GM19239 (cell line): ENCODE measurements at regions not wholly inside any gene's neighbourhood (a gene's known extent, or its start where the extent isn't known, plus 50 kb on each side); places are given as distances from the start of the nearest gene placed in this dataset.

Experiments
- DNase-seq: peaks from one replicate; pipeline ENCODE4 v3.0.0; 2011; ENCODE audit warnings: low spot score; ENCODE audit not compliant: insufficient read length
- FAIRE-seq: peaks from 2 replicates; lab custom pipeline; 2011; peaks lifted over from hg19 to GRCh38; lab: Jason Lieb, UNC

DNA sequence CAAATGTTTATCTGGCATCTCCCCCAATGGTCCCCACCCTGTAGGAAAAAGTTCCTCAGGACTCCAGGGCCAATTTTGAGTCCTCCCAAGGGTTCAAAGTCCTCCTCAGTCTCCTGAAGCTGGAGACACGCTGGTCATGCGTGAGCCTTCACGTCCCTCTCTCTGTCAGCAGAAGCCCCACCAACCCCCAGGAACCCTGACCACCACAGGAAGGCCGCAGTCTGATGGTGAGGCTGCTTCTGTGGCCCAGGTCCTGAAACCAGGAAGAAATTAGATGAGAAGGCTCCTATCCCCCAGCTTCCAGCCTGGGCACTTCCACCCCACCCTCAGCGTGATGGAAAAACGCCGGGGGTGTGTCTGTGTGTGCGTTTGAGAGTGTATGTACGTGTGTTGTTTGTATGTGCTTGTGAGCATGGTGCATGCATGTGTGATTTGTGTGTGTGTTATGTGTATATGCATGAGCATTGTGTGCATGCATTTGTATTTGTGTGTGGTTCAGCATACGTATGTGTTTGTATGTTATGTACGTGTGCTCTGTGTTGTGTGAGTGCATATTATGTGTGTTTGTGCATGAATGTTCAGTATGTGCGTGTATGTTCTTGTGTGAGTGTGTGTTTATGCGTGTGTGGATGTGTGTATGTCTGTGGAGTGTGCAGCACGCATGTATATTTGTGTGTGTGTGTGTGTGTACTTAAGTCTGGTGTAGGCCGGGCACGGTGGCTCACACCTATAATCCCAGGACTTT lies 92.5 kb downstream of the SIK1 start:
- FAIRE-seq: no peak
- DNase-seq: no peak

GRCh38 chr21:43333298-43334062 lies 93.5 kb downstream of the SIK1 start:
- DNase-seq (no peak), FAIRE-seq (no peak)

DNA sequence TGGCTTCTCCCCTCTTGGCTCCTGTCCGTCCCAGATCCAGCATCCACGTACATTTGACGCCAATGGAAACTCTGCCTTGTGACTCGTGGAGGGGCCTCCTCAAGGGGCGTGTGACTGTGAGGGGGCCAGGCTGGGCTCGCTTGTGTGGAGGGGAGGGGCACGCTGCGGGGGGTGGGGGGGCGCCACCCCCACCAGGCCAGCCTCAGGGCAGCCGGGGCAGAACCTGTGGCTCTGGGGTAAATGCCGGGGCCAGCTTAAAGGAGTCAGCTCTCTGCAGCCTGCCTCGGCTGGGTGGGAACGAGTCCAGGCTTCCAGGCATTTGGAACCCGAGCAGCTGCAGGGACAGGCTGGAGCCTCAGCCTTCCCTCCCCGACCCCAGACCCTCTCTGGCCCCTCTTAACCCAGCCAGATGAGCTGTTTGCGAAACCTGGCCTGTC lies 94.1 kb downstream of the SIK1 start:
- FAIRE-seq: no peak

GRCh38 chr21:43331962-43332828 lies 94.7 kb downstream of the SIK1 start:
- DNase-seq (no peak), FAIRE-seq (no peak)

More for the DNA sequence above, 94.1 kb downstream of the SIK1 start:
- no peak for DNase-seq

- DNase-seq (no peak), FAIRE-seq (no peak)
Measured at GRCh38 chr21:43331111-43331961, 95.6 kb downstream of the SIK1 start.

DNA sequence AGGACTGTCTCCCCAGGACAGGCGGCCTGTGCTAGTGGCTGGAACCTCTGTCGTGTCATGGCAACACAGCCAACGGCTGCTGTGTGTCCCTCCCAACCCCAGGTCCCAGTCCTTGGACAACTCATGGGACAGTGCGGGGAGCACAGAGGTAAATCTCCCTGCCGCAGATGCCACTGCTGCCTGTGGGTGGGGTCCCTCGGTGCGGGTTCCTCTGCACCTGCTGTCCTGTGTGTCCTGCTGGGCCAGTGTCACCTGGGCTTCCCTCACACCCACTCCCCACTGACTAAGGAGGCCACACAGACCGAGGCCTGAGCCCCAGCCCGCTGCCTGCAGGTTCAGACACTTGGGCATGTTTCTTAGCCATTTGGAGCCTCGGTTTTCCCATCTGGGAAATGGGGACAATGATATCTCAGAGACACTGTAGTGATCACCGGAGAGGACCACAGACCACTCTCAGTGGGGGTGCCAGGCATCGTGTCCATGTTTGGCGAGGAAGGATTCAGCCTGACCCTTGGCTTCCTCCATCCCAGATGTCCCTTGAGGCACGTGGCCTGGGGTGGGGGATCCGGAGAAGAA lies 96.5 kb downstream of the SIK1 start:
- FAIRE-seq: no peak
- DNase-seq: no peak

GRCh38 chr21:43329711-43330269 lies 97.1 kb downstream of the SIK1 start:
- DNase-seq: no peak
- no peak for FAIRE-seq

- no peak for DNase-seq
Measured at GRCh38 chr21:43328958-43329691, 97.8 kb downstream of the SIK1 start.

GRCh38 chr21:43328185-43328957 lies 98.6 kb downstream of the SIK1 start:
- DNase-seq (no peak), FAIRE-seq (no peak)

More at GRCh38 chr21:43328958-43329691, 97.8 kb downstream of the SIK1 start:
- no peak for FAIRE-seq

GRCh38 chr21:43325968-43326715 lies 100.8 kb downstream of the SIK1 start:
- FAIRE-seq: no peak

GRCh38 chr21:43325036-43325435 lies 101.9 kb downstream of the SIK1 start:
- DNase-seq (no peak), FAIRE-seq (no peak)

More at GRCh38 chr21:43325968-43326715, 100.8 kb downstream of the SIK1 start:
- no peak for DNase-seq

GRCh38 chr21:43324596-43324995 lies 102.3 kb downstream of the SIK1 start:
- DNase-seq (no peak), FAIRE-seq (no peak)

GRCh38 chr21:43323244-43324005 lies 103.5 kb downstream of the SIK1 start:
- no peak for DNase-seq
- FAIRE-seq: no peak

DNA sequence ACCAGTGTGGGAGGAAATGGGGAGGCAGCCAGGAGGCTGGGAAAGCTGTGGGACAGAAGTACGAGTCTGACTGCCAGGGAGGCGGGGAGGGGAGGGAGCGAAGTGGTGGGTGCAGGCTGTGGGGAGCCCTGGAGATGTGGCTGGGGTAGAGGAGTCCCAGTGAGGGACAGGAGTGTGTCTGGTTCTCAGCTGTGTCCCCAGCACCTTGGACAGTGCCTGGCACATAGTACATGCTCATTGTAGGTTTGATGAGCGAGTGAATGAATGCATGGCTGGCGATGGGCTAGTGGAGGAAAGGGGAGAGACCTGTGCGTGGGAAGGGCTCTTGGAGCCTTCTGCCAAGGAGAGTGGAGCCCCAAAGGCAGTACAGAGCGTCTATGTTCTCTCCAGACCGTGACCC lies 104.1 kb downstream of the SIK1 start:
- DNase-seq (no peak), FAIRE-seq (no peak)

- FAIRE-seq: no peak
- DNase-seq: no peak
Measured at GRCh38 chr21:43322311-43322710, 104.6 kb downstream of the SIK1 start.

- DNase-seq: no peak
- FAIRE-seq: no peak
Measured at GRCh38 chr21:43321611-43322010, 105.3 kb downstream of the SIK1 start.
